ENCODE measurements at regions not wholly inside any gene's neighbourhood (a gene's known extent, or its start where the extent isn't known, plus 50 kb on each side); places are given as distances from the start of the nearest gene placed in this dataset.

DNA sequence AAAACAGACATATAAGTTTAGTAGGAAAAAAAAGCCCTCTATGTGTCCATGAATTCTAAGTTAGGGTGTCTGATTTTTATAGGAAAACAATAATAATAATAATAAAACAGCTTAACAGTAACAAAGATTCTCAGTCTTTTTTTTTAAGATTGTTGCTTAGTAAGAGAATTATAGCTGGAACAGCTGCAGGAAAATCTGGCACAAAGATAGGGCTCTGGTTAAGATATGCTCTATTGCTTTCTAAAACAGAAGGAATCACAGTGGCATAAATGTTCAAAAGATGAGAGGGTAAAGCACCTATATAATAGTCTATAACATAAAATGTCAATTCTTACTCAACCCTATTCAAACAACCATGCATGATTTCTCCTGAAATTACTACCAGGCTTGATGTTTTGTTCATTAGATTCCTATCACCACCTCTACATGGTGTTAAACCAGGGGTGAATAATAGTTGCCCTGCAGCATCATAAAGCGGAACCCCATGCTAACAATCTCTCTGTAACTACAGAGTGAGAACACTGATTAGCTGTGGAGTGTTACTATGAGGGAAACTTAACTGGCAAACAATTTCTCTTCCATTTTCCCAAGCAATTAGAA is 541.4 kb upstream of the MIR17HG start:
- TF ChIP-seq CTCF (IDR thresholded peaks at IDR 0.05) (no peak), ZSCAN20 (CRISPR knock-in tag; IDR thresholded peaks at IDR 0.05) (no peak), MYC (IDR thresholded peaks at IDR 0.05; ENCODE audit: borderline replicate concordance, low read length) (no peak), RNF2 (IDR thresholded peaks at IDR 0.05; ENCODE audit: borderline replicate concordance, low read depth) (no peak), POLR2A (IDR thresholded peaks at IDR 0.05; ENCODE audit: low read length) (no peak), ZFP36 (IDR thresholded peaks at IDR 0.05; ENCODE audit: borderline replicate concordance, partially characterized antibody) (no peak), EP300 (IDR thresholded peaks at IDR 0.05) (no peak), USF2 (IDR thresholded peaks at IDR 0.05) (no peak)
- TF ChIP-seq, protein P1, sequence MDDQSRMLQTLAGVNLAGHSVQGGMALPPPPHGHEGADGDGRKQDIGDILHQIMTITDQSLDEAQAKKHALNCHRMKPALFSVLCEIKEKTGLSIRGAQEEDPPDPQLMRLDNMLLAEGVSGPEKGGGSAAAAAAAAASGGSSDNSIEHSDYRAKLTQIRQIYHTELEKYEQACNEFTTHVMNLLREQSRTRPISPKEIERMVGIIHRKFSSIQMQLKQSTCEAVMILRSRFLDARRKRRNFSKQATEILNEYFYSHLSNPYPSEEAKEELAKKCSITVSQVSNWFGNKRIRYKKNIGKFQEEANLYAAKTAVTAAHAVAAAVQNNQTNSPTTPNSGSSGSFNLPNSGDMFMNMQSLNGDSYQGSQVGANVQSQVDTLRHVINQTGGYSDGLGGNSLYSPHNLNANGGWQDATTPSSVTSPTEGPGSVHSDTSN (IDR thresholded peaks at IDR 0.05), result no peak
- TF ChIP-seq, protein P2, sequence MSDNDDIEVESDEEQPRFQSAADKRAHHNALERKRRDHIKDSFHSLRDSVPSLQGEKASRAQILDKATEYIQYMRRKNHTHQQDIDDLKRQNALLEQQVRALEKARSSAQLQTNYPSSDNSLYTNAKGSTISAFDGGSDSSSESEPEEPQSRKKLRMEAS (IDR thresholded peaks at IDR 0.05), result no peak
- TF ChIP-seq, protein P3, sequence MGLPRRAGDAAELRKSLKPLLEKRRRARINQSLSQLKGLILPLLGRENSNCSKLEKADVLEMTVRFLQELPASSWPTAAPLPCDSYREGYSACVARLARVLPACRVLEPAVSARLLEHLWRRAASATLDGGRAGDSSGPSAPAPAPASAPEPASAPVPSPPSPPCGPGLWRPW (IDR thresholded peaks at IDR 0.05), result no peak
